ENCODE measurements at regions not wholly inside any gene's neighbourhood (a gene's known extent, or its start where the extent isn't known, plus 50 kb on each side); places are given as distances from the start of the nearest gene placed in this dataset.

DNA sequence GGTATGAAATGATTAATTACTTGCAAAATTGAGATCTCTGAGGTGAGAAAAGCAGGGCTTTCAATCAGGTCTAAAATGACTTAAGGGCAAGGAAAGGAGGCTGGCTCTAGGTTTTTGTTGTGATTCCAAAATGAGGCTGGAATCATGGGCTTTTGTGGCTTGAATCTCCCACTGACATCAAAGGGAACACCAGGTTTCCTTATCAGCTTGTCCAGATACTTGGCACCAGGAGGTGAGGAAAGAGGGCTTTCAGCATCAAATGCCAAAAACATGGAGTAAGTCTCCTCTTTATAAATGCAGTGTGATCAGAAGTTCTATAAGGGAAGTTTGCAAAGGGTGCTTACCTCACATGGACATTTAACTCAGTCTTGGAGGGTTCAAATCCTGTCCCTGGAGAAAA is 402.3 kb downstream of the NDFIP2 start:
- TF ChIP-seq, protein P1, sequence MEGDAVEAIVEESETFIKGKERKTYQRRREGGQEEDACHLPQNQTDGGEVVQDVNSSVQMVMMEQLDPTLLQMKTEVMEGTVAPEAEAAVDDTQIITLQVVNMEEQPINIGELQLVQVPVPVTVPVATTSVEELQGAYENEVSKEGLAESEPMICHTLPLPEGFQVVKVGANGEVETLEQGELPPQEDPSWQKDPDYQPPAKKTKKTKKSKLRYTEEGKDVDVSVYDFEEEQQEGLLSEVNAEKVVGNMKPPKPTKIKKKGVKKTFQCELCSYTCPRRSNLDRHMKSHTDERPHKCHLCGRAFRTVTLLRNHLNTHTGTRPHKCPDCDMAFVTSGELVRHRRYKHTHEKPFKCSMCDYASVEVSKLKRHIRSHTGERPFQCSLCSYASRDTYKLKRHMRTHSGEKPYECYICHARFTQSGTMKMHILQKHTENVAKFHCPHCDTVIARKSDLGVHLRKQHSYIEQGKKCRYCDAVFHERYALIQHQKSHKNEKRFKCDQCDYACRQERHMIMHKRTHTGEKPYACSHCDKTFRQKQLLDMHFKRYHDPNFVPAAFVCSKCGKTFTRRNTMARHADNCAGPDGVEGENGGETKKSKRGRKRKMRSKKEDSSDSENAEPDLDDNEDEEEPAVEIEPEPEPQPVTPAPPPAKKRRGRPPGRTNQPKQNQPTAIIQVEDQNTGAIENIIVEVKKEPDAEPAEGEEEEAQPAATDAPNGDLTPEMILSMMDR (IDR thresholded peaks at IDR 0.05) = no peak
- TF ChIP-seq POLR2AphosphoS5 (IDR thresholded peaks at IDR 0.05) = no peak
- TF ChIP-seq POLR2A (IDR thresholded peaks at IDR 0.05) = no peak

Data from gastroesophageal sphincter (tissue), 3 donors.